H1 (cell line): ENCODE measurements at regions not wholly inside any gene's neighbourhood (a gene's known extent, or its start where the extent isn't known, plus 50 kb on each side); places are given as distances from the start of the nearest gene placed in this dataset.

Source experiments
- CTCF ChIA-PET: fragments of 300-600 bp; sonication (Branson Sonifier 250); formaldehyde crosslinking; loops from one replicate; lab custom pipeline; 2021; ENCODE audit not compliant: partially characterized antibody; lab: Charles Lee
- POLR2A ChIA-PET: fragments of 300-600 bp; sonication (Branson Sonifier 250); formaldehyde crosslinking; loops from one replicate; lab custom pipeline; 2021; ENCODE audit warnings: inconsistent platforms; ENCODE audit not compliant: partially characterized antibody; lab: Charles Lee
- DNase-seq, 2 experiments: peaks; one replicate each; pipeline versions ENCODE4 v3.0.0 to v3.0.0-alpha.2; 2010 to 2022; ENCODE audit warnings: low spot score in 2 of 2, low read depth in 1 of 2, mixed read lengths in 1 of 2
- FAIRE-seq: peaks from 2 replicates; lab custom pipeline; 2011; peaks lifted over from hg19 to GRCh38; lab: Jason Lieb, UNC
- H2AFZ ChIP-seq: 2 replicates; pipeline ENCODE4 v1.8.1; 2012; ENCODE audit warnings: low read length, inconsistent platforms
- H2AK5ac ChIP-seq: 2 replicates; pipeline ENCODE4 v1.6.1; 2013; ENCODE audit warnings: low read depth, low read length
- H2BK120ac ChIP-seq: replicated peaks from 2 replicates; pipeline ENCODE3; 2013; ENCODE audit warnings: low read depth, low read length, inconsistent platforms
- H2BK12ac ChIP-seq: 2 replicates; pipeline ENCODE4 v1.6.1; 2013; ENCODE audit warnings: low read depth, low read length
- H2BK15ac ChIP-seq: 2 replicates; pipeline ENCODE4 v1.6.1; 2013; ENCODE audit warnings: low read length
- H2BK20ac ChIP-seq: 2 replicates; pipeline ENCODE4 v1.6.1; 2013; ENCODE audit warnings: low read length
- H2BK5ac ChIP-seq: 2 replicates; pipeline ENCODE4 v1.6.1; 2013; ENCODE audit warnings: low read depth, low read length
- H3K14ac ChIP-seq: 2 replicates; pipeline ENCODE4 v1.6.1; 2013; ENCODE audit warnings: inconsistent platforms; ENCODE audit not compliant: insufficient read length
- H3K18ac ChIP-seq: 2 replicates; pipeline ENCODE4 v1.6.1; 2013; ENCODE audit warnings: low read length; ENCODE audit errors: extremely low read depth
- H3K23ac ChIP-seq: 2 replicates; pipeline ENCODE4 v1.6.1; 2013; ENCODE audit warnings: inconsistent platforms; ENCODE audit not compliant: insufficient read length
- H3K23me2 ChIP-seq: 2 replicates; pipeline ENCODE4 v1.6.1; 2013; ENCODE audit warnings: low read depth, low read length
- H3K27ac ChIP-seq: 2 replicates; pipeline ENCODE4 v1.6.1; 2011; ENCODE audit warnings: low read depth, low read length, inconsistent platforms
- H3K27me3 ChIP-seq, 4 experiments: replicated peaks in 1 of 4; 1 replicate in 1 of 4; 2 replicates in 3 of 4; pipeline versions ENCODE4 v1.6.1 to v1.8.1; 2011 to 2013; ENCODE audit warnings: low read length in 3 of 4, mild to moderate bottlenecking in 3 of 4, inconsistent platforms in 2 of 4, mixed read lengths in 2 of 4, moderate library complexity in 1 of 4; ENCODE audit not compliant: control insufficient read depth in 3 of 4, insufficient read depth in 3 of 4; ENCODE audit errors: extremely low read depth in 1 of 4
- H3K36me3 ChIP-seq, 4 experiments: 2 replicates each; pipeline versions ENCODE4 v1.6.1 to v1.8.1; 2011 to 2013; ENCODE audit warnings: mild to moderate bottlenecking in 4 of 4, low read length in 3 of 4, moderate library complexity in 2 of 4, control low read depth in 1 of 4, inconsistent platforms in 1 of 4; ENCODE audit not compliant: insufficient read depth in 4 of 4, control insufficient read depth in 2 of 4
- H3K4ac ChIP-seq: replicated peaks from 2 replicates; pipeline ENCODE3; 2013; ENCODE audit warnings: low read length, low read depth, mixed read lengths, inconsistent platforms; ENCODE audit not compliant: insufficient read length
- H3K4me1 ChIP-seq, 4 experiments: replicated peaks in 1 of 4; 1 replicate in 1 of 4; 2 replicates in 3 of 4; pipeline versions ENCODE4 v1.6.1 to v1.8.1; 2011 to 2013; ENCODE audit warnings: low read length in 3 of 4, inconsistent platforms in 2 of 4, mixed read lengths in 1 of 4; ENCODE audit not compliant: insufficient read depth in 4 of 4, control insufficient read depth in 3 of 4
- H3K4me2 ChIP-seq, 2 experiments: 2 replicates each; pipeline versions ENCODE4 v1.6.1 to v1.8.1; 2011 to 2013; ENCODE audit warnings: low read depth in 2 of 2, low read length in 2 of 2, control low read depth in 1 of 2, inconsistent platforms in 1 of 2, mild to moderate bottlenecking in 1 of 2; ENCODE audit not compliant: insufficient read depth in 1 of 2
- H3K4me3 ChIP-seq, 4 experiments: fragments of 200-600, 300-600 bp in 1 of 4; sonication (generic), shearing (Covaris generic), sonication (Bioruptor Twin) in 1 of 4; 2 replicates each; pipeline versions ENCODE4 v1.5.1 to v1.8.1; 2011 to 2016; ENCODE audit warnings: low read length in 4 of 4, low read depth in 3 of 4, control low read depth in 2 of 4, inconsistent platforms in 2 of 4, mild to moderate bottlenecking in 2 of 4, mixed read lengths in 1 of 4, moderate library complexity in 1 of 4; ENCODE audit not compliant: insufficient read depth in 2 of 4; ENCODE audit errors: extremely low read depth in 1 of 4
- H3K56ac ChIP-seq: replicated peaks from 2 replicates; pipeline ENCODE3; 2013; ENCODE audit warnings: low read depth, mild to moderate bottlenecking, mixed read lengths, low read length, inconsistent platforms; ENCODE audit not compliant: insufficient read length
- H3K79me1 ChIP-seq: 2 replicates; pipeline ENCODE4 v1.6.1; 2013; ENCODE audit warnings: low read depth, low read length, control low read depth
- H3K79me2 ChIP-seq, 2 experiments: 2 replicates each; pipeline versions ENCODE4 v1.6.1 to v1.8.1; 2012 to 2013; ENCODE audit warnings: low read length in 2 of 2, mild to moderate bottlenecking in 2 of 2, inconsistent platforms in 1 of 2; ENCODE audit not compliant: insufficient read depth in 2 of 2, control insufficient read depth in 1 of 2
- H3K9ac ChIP-seq, 4 experiments: replicated peaks in 1 of 4; 1 replicate in 1 of 4; 2 replicates in 3 of 4; pipeline versions ENCODE4 v1.6.1 to v1.8.1; 2011 to 2013; ENCODE audit warnings: low read depth in 3 of 4, low read length in 3 of 4, control low read depth in 2 of 4, mild to moderate bottlenecking in 2 of 4, moderate library complexity in 2 of 4, inconsistent platforms in 1 of 4; ENCODE audit errors: extremely low read depth in 1 of 4
- H3K9me3 ChIP-seq, 2 experiments: 2 replicates each; pipeline versions ENCODE4 v1.6.1 to v1.8.1; 2012 to 2013; ENCODE audit warnings: mild to moderate bottlenecking in 2 of 2, moderate library complexity in 2 of 2, control low read depth in 1 of 2, inconsistent platforms in 1 of 2, low read depth in 1 of 2, low read length in 1 of 2, mixed read lengths in 1 of 2; ENCODE audit not compliant: insufficient read depth in 2 of 2
- H4K20me1 ChIP-seq, 2 experiments: replicated peaks in 1 of 2; 2 replicates each; pipeline versions ENCODE3 to v1.8.1; 2011 to 2013; ENCODE audit warnings: inconsistent platforms in 2 of 2, low read length in 2 of 2, mild to moderate bottlenecking in 1 of 2; ENCODE audit not compliant: insufficient read depth in 2 of 2, control insufficient read depth in 1 of 2
- H4K5ac ChIP-seq: 2 replicates; pipeline ENCODE4 v1.6.1; 2013; ENCODE audit warnings: low read length, low read depth, mixed read lengths, inconsistent platforms; ENCODE audit not compliant: insufficient read length
- H4K8ac ChIP-seq: 2 replicates; pipeline ENCODE4 v1.8.0; 2013; ENCODE audit warnings: mild to moderate bottlenecking, moderate library complexity, low read length, inconsistent platforms; ENCODE audit not compliant: insufficient read depth; ENCODE audit errors: extremely low read depth
- H4K91ac ChIP-seq: replicated peaks from 2 replicates; pipeline ENCODE3; 2013; ENCODE audit warnings: low read length, mixed read lengths, inconsistent platforms; ENCODE audit not compliant: insufficient read length
- FOSL1 ChIP-seq: IDR thresholded peaks from 2 replicates; pipeline ENCODE4 v1.6.1; 2011; ENCODE audit warnings: mild to moderate bottlenecking, low read depth, low read length, moderate library complexity; ENCODE audit not compliant: insufficient read depth
- GTF2F1 ChIP-seq: IDR thresholded peaks from 2 replicates; pipeline ENCODE4 v1.6.1; 2012; ENCODE audit warnings: low read depth, low read length, improper control_type of control experiment, borderline replicate concordance
- SIN3A ChIP-seq, 2 experiments: IDR thresholded peaks in 1 of 2; conservative IDR thresholded peaks in 1 of 2; 2 replicates each; pipeline ENCODE4 v1.6.1; 2011 to 2012; ENCODE audit warnings: low read length in 2 of 2, improper control_type of control experiment in 1 of 2, low read depth in 1 of 2, mild to moderate bottlenecking in 1 of 2
- SP4 ChIP-seq: IDR thresholded peaks from 2 replicates; pipeline ENCODE4 v1.6.1; 2012; ENCODE audit warnings: low read length, inconsistent platforms
- TAF7 ChIP-seq: optimal IDR thresholded peaks from 2 replicates; pipeline ENCODE3; 2011; ENCODE audit warnings: low read depth, mild to moderate bottlenecking, inconsistent platforms, low read length, moderate library complexity, borderline replicate concordance
- WGBS, 2 experiments: shearing (Covaris generic) in 1 of 2; methylation state at CpG; one replicate each; pipeline versions ENCODE4 v1.1.6 to v1.1.7; 2013 to 2015; ENCODE audit warnings: low lambda C conversion rate in 2 of 2, mixed read lengths in 2 of 2, inconsistent platforms in 1 of 2, low coverage in 1 of 2, missing lambda C conversion rate in 1 of 2; ENCODE audit not compliant: insufficient replicate concordance in 2 of 2, insufficient coverage in 1 of 2, insufficient read length in 1 of 2; ENCODE audit errors: extremely low coverage in 1 of 2, missing lambda C conversion rate in 1 of 2; 5-methylcytosine and 5-hydroxymethylcytosine counted together

DNA sequence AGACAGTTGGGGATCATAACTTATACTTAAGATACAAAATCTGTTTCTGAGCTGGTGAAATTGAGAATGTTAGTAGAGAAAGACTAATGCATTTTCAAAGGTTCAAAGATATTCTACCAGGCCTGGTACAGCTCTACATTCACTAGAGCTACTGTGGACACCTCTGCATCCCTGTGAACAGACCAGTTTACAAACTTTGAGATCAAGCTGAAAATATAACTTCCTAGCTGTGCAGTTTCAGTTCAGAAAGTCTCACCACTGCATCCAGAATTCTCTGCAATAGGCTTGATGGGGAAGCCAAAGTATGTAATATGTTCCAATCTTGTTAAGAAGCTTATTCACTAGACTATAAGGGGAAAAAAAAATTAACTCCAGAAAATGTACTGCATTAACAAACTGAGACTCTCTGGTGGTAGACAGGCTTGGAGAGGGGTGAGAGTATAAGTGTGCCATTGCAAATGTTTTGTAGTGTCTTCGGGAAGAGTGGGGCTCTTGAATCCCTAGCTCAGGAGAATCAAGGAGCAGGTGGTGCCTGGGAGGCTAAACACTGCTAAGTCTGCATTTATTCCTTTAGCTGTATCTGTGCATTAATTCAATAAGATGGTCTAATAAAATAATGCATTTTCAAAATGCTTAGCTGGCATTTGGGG is 671.9 kb downstream of the NR2F1-AS1 start:
- no peak for FAIRE-seq
- H3K79me2 ChIP-seq = no peaks in the 10 kb centered on the region
- no peaks in the 10 kb centered on the region for H4K20me1 ChIP-seq
- H3K27ac ChIP-seq = no peak overlapping the region
- no peak overlapping the region for H3K4ac ChIP-seq
- no peak for DNase-seq
- no peak overlapping the region for H2BK12ac ChIP-seq
- H2BK120ac ChIP-seq = no peak overlapping the region
- no peak overlapping the region for H3K4me3 ChIP-seq
- H3K18ac ChIP-seq = no peak overlapping the region
- H2BK20ac ChIP-seq = no peak overlapping the region
- no peak overlapping the region for H2AFZ ChIP-seq
- no peak overlapping the region for H4K8ac ChIP-seq
- no peaks in the 10 kb centered on the region for H3K9me3 ChIP-seq
- no peaks in the 10 kb centered on the region; the same call in 1 of the 2 replicates for H3K23me2 ChIP-seq
- H3K9ac ChIP-seq = no peak overlapping the region
- no peaks in the 10 kb centered on the region for H3K36me3 ChIP-seq
- H4K5ac ChIP-seq = no peak overlapping the region
- WGBS, 2 experiments = 100% methylated on average over 1 of the region's 1 CpG; no CpG with 5 or more reads in 1 of the 2 experiments
- H2BK5ac ChIP-seq = no peak overlapping the region
- no peaks in the 10 kb centered on the region for H3K79me1 ChIP-seq
- H3K4me2 ChIP-seq = no peak overlapping the region
- peaks cover 2 to 22% (median 9%) of the 10 kb centered on the region in 4 experiments; a peak in 6 of 7 replicates for H3K4me1 ChIP-seq
- no peaks in the 10 kb centered on the region for H3K27me3 ChIP-seq
- TF ChIP-seq FOSL1 (no peak), TAF7 (no peak), SIN3A (conservative IDR thresholded peaks at IDR 0.05 in 1 of 2, IDR thresholded peaks at IDR 0.05 in 1 of 2; ENCODE audit: low read depth in 1 of 2, low read length in 2 of 2) (no peak), SP4 (no peak), GTF2F1 (no peak)
- no peak overlapping the region for H2BK15ac ChIP-seq
- ChIA-PET POLR2A (no interaction called here), CTCF (interaction anchor here (0.6 to 4.5 kb wide), 38 partner anchors 10 to 1941 kb away, joined by 3 to 28 read pairs (median 4); no protein-coding TSS in a partner anchor)
- H4K91ac ChIP-seq = no peak overlapping the region
- no peak overlapping the region for H3K14ac ChIP-seq
- H3K56ac ChIP-seq = no peak overlapping the region
- H2AK5ac ChIP-seq = no peak overlapping the region
- no peak overlapping the region for H3K23ac ChIP-seq
